GM12891 (cell line): ENCODE measurements at regions not wholly inside any gene's neighbourhood (a gene's known extent, or its start where the extent isn't known, plus 50 kb on each side); places are given as distances from the start of the nearest gene placed in this dataset.
"Not testable (repeated sequence)": the region's sequence is repeated elsewhere in the genome, so short reads cannot be mapped to it uniquely, and the experiment has no call there.

Experiments
- DNase-seq: peaks from one replicate; pipeline ENCODE4 v3.0.0; 2011; ENCODE audit warnings: low spot score; ENCODE audit not compliant: insufficient read length
- FAIRE-seq: peaks from 2 replicates; lab custom pipeline; 2011; peaks lifted over from hg19 to GRCh38; lab: Jason Lieb, UNC
- PAX5 ChIP-seq: IDR thresholded peaks from 2 replicates; pipeline ENCODE4 v1.6.1; 2011; ENCODE audit warnings: low read length, moderate library complexity, mild to moderate bottlenecking; ENCODE audit not compliant: insufficient read depth, severe bottlenecking
- POLR2A ChIP-seq: IDR thresholded peaks from 2 replicates; pipeline ENCODE4 v1.6.1; 2011; ENCODE audit warnings: low read depth, low read length, control low read depth
- POLR2AphosphoS5 ChIP-seq: IDR thresholded peaks from 2 replicates; pipeline ENCODE4 v1.6.1; 2011; ENCODE audit warnings: low read depth, low read length, control low read depth
- POU2F2 ChIP-seq: IDR thresholded peaks from 2 replicates; pipeline ENCODE4 v1.6.1; 2011; ENCODE audit warnings: low read depth, mild to moderate bottlenecking, control low read depth, low read length, moderate library complexity
- SPI1 ChIP-seq: IDR thresholded peaks from 2 replicates; pipeline ENCODE4 v1.6.1; 2011; ENCODE audit warnings: low read depth, low read length, control low read depth
- TAF1 ChIP-seq: IDR thresholded peaks from 2 replicates; pipeline ENCODE4 v1.6.1; 2011; ENCODE audit warnings: low read depth, low read length, control low read depth

DNA sequence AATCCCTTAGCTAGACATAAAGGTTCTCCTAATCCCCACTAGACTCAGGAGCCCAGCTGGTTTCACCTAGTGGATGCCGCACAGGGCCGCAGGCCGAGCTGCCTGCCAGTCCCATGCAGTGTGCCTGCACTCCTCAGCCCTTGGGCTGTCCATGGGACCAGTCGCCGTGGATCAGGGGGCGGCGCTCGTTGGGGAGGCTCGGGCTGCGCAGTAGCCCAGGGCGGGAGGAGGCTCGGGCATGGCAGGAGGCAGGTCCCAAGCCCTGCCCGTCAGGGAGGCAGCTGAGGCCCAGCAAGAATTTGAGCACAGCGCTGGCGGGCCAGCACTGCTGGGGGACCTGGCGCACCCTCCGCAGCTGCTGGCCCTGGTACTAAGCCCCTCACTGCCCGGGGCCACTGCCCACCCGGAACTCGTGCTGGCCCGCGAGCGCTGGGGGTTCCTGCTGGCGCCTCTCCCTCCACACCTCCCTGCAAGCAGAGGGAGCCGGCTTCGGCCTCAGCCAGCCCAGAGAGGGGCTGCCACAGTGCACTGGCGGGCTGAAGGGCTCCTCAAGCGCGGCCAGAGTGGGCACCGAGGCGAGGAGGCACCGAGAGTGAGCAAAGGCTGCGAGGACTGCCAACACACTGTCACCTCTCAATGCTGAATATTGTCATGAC is 307.8 kb downstream of the C6orf118 start:
- TF ChIP-seq PAX5 = no peak
- TF ChIP-seq SPI1 = no peak
- TF ChIP-seq TAF1 = no peak
- no peak for TF ChIP-seq POLR2AphosphoS5
- no peak for TF ChIP-seq POLR2A
- no peak for TF ChIP-seq POU2F2
- FAIRE-seq (no peak), DNase-seq (no peak)

DNA sequence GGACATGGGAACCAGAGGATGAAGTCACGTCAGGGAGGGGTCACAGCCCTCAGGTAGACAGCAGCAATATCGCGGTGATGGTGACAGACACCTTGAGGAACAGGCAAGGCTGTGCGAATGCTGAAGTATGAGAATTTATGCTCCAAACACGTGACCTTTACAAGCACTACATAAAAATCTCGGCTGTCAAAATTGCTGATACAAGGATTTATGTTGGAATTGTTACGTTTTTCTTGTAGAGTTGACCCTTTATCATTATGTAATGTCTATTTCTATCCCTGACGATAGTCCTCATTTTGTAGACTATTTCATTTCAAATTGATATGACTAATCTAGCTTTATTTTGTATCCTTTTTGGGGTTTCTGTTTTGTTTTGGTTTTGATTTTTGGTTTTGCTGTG is 311.1 kb downstream of the C6orf118 start:
- TF ChIP-seq PAX5 (no peak), POU2F2 (no peak), POLR2AphosphoS5 (no peak), POLR2A (no peak), SPI1 (no peak), TAF1 (no peak)
- DNase-seq (no peak), FAIRE-seq (no peak)

DNA sequence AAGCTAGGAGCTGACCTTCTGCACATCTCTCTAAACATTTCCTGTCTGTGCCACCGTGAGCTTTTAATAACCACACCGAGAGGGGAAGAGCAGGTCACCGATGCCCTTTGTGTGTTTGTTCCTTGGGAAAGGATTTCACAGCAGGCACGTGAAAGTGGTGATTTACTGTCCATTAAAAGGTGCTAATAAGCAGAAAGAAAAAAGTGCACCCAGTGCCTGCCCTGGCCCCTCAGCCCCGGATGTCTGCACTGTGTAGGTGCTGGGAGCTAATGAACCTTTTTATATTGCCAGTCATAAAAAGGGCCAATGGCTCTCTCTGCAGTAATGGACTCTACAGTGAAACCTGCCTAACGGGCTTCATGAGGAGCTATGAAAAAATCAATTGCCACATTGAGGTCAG is 312.6 kb downstream of the C6orf118 start:
- TF ChIP-seq PAX5 (no peak), SPI1 (no peak)
- FAIRE-seq (no peak), DNase-seq (no peak)

DNA sequence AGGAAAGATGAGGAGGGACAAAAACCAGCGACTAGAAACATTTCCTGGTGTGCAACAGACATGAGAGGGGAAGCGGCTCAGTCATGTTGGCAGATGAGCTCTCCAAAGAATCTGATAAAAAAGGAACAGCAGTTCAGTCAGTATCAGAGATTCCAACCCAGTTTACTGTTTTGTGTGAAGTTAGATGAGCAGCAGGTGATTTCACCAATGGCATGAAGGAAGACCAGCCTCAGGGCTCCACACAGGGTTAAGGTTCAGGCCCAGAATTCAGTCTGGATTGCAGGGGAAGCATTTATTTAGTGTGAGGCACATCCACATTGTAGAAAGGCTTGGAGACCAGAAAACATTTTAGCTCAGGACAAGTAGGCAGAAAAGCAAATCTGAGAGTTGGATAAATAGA is 317.8 kb downstream of the C6orf118 start:
- TF ChIP-seq TAF1 (no peak), SPI1 (no peak), POU2F2 (no peak), POLR2A (no peak), PAX5 (no peak), POLR2AphosphoS5 (no peak)
- FAIRE-seq (no peak), DNase-seq (no peak)

DNA sequence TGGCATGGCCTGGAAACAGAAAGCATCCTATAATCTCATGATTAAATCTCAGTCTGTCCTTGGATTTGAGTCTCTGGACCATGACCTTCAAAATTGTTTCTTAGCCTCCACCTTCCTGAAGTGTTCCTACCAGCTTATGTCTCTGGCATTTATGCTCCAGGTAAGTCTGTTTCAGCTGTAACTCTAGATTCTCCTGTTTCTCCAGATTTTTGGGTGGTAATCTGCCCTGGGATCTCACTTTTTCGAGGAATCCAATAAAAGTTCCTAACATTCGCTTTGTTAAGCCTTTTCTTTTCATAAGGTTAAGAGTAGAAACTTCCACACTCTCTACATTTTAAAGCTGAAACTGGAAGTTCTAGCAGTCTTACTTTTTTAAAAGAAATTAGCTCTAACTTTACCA is 318.5 kb downstream of the C6orf118 start:
- TF ChIP-seq TAF1 (no peak), SPI1 (no peak), POU2F2 (no peak), POLR2AphosphoS5 (no peak), PAX5 (no peak), POLR2A (no peak)
- no peak for FAIRE-seq
- DNase-seq = no peak

DNA sequence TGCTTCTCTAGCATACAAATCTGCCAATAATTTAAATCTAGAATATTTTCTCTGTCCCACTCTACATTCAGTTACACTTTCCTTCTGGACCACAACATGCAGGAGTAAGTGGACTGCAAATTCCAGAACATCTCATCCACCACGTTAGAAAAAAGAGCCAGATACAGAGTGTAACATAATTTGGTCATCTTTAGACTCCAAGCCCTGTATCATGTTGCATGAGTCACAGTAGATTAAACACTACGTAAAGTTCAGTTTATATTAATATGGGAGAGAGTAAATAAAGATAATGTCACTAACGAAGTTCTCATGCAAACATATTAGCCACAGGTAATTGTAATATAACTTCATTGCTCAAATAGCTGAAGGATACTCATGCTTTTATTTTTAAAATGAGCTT is 327.0 kb downstream of the C6orf118 start:
- FAIRE-seq (no peak), DNase-seq (no peak)
- TF ChIP-seq PAX5 (no peak), POU2F2 (no peak), POLR2AphosphoS5 (no peak)

DNA sequence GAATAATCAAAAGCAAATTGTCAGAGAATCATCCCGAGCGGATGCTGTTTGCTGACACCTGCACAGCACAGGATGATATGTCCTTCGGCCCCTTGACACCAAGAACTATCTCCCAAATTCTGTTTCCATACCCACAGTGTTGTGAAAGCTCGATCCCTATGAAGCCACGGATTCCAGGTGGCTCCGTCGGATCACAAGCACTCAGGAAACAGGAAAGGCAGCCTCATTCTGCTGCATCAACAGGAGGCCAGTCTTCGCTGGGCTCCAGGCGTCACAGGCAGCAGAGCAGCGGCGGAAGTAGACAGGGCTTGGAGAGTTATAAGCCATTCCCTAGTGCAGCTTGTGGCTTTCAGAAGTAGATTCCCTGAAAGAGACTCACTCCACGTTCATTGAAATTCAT is 342.3 kb downstream of the C6orf118 start:
- no peak for DNase-seq
- FAIRE-seq = no peak
- TF ChIP-seq SPI1 (no peak), POLR2AphosphoS5 (no peak), POU2F2 (no peak), POLR2A (no peak), TAF1 (no peak), PAX5 (no peak)

DNA sequence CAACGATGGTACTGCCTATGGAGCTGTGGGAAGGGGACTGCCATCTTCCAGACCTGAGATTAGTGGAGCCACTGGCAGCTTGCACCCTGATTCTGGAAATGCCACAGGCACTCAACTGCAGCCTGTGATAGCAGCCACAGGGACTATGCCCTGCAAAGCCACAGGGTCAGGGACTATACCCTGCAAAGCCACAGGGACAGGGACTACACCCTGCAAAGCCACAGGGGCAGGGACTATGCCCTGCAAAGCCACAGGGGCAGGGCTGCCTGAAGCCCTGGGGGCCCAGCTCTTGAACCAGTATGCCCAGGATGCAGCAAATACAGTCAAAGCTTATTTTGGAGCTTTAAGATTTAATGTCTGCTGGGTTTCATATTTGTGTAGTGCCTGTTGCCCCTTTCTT is 346.6 kb downstream of the C6orf118 start:
- FAIRE-seq (no peak), DNase-seq (no peak)
- TF ChIP-seq PAX5 = no peak
- TF ChIP-seq POU2F2 = no peak
- TF ChIP-seq TAF1 = no peak
- no peak for TF ChIP-seq POLR2A
- no peak for TF ChIP-seq POLR2AphosphoS5
- no peak for TF ChIP-seq SPI1

DNA sequence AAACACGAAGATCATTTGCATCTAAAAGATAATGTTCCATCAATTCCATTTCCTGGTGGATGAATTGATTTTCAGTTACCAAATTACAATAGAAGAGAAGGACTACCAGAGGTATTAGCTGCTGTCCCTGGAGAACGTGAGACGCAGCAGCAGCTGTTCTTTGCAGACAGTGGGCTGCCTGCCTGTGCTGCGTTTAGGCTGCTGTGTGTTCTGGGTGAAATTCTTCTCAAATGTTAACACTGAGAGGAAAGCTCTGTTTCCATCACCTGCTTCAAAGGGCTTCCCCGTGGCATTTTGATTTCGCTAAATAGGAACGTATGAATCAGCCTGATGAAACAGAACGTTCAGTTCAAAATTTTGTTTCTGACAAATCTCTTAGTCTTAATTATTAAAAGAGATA is 362.2 kb downstream of the C6orf118 start:
- FAIRE-seq (no peak), DNase-seq (no peak)
- TF ChIP-seq POLR2A (no peak), POLR2AphosphoS5 (no peak), PAX5 (no peak), POU2F2 (no peak), TAF1 (no peak), SPI1 (no peak)

DNA sequence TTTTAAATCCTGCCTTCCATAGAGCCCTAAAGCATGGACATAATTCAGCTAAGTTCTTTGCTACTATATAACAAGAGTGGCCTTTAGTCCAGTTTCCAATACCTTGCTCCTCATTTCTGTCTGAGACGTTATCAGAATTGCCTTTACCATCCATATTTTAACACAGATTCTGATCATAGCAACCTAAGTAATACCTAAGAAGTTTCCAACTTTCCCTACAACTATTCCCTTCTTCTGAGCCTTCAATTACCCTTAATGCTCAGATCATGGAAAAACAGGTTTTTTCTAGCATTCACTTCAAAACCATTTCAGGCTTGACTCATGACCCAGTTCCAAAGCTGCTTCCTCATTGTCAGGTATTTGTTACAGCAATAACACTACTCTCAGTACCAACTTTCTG is 367.1 kb downstream of the C6orf118 start:
- no peak for DNase-seq
- FAIRE-seq = no peak
- TF ChIP-seq SPI1 (no peak), PAX5 (no peak), POLR2A (no peak), TAF1 (no peak), POU2F2 (no peak), POLR2AphosphoS5 (no peak)

DNA sequence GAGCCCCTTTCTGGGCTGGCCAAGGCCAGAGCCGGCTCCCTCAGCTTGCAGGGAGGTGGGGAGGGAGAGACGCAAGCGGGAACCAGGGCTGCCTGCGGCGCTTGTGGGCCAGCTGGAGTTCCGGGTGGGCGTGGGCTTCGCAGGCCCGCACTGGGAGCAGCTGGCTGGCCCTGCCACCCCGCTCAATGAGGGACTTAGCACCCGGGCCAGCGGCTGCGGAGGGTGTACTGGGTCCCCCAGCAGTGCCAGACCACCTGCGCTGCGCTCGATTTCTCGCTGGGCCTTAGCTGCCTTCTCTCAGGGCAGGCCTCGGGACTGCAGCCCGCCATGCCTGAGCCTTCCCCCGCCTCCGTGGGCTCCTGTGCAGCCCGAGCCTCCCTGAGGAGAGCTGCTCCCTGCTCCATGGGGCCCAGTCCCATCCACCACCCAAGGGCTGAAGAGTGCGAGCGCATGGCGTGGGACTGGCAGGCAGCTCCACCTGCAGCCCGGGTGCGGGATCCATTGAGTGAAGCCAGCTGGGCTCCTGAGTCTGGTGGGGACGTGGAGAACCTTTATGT is 376.1 kb downstream of the C6orf118 start:
- DNase-seq, FAIRE-seq: not testable (repeated sequence)
